CD4-positive, alpha-beta T cell treated with Interleukin-6 for 4 hours (primary cell): ENCODE measurements at regions not wholly inside any gene's neighbourhood (a gene's known extent, or its start where the extent isn't known, plus 50 kb on each side); places are given as distances from the start of the nearest gene placed in this dataset.
"Not testable (repeated sequence)": the region's sequence is repeated elsewhere in the genome, so short reads cannot be mapped to it uniquely, and the experiment has no call there.

Experiments used
- DNase-seq: peaks from one replicate; pipeline ENCODE4 v3.0.0-alpha.2; 2020; ENCODE audit warnings: mixed read lengths

GRCh38 chr14:83271663-83272062 lies 1738.0 kb upstream of the SEL1L start:
- no peak for DNase-seq

- DNase-seq = no peak
Measured at GRCh38 chr14:83280719-83281118, 1747.1 kb upstream of the SEL1L start.

- DNase-seq = no peak
Measured at GRCh38 chr14:83282706-83283105, 1749.1 kb upstream of the SEL1L start.

- no peak for DNase-seq
Measured at GRCh38 chr14:83287300-83287699, 1753.6 kb upstream of the SEL1L start.

GRCh38 chr14:83289390-83289789 lies 1755.7 kb upstream of the SEL1L start:
- no peak for DNase-seq

GRCh38 chr14:83289896-83290295 lies 1756.2 kb upstream of the SEL1L start:
- DNase-seq = no peak

- no peak for DNase-seq
Measured at GRCh38 chr14:83290447-83290846, 1756.8 kb upstream of the SEL1L start.

GRCh38 chr14:83291714-83292113 lies 1758.1 kb upstream of the SEL1L start:
- no peak for DNase-seq

GRCh38 chr14:83294941-83295340 lies 1761.3 kb upstream of the SEL1L start:
- DNase-seq = no peak

- DNase-seq = no peak
Measured at GRCh38 chr14:83297361-83297760, 1763.7 kb upstream of the SEL1L start.

GRCh38 chr14:83298016-83298415 lies 1764.4 kb upstream of the SEL1L start:
- DNase-seq = not testable (repeated sequence)

- DNase-seq = no peak
Measured at GRCh38 chr14:83300476-83301064, 1766.9 kb upstream of the SEL1L start.

- no peak for DNase-seq
Measured at GRCh38 chr14:83301791-83302190, 1768.1 kb upstream of the SEL1L start.

- no peak for DNase-seq
Measured at GRCh38 chr14:83309211-83309610, 1775.6 kb upstream of the SEL1L start.

GRCh38 chr14:83309833-83310232 lies 1776.2 kb upstream of the SEL1L start:
- no peak for DNase-seq

GRCh38 chr14:83312511-83312910 lies 1778.9 kb upstream of the SEL1L start:
- DNase-seq = no peak

GRCh38 chr14:83314764-83315163 lies 1781.1 kb upstream of the SEL1L start:
- no peak for DNase-seq

- no peak for DNase-seq
Measured at GRCh38 chr14:83316356-83316755, 1782.7 kb upstream of the SEL1L start.

GRCh38 chr14:83320837-83321236 lies 1787.2 kb upstream of the SEL1L start:
- no peak for DNase-seq

GRCh38 chr14:83331513-83331912 lies 1797.9 kb upstream of the SEL1L start:
- DNase-seq = no peak

GRCh38 chr14:83342590-83342989 lies 1808.9 kb upstream of the SEL1L start:
- no peak for DNase-seq

GRCh38 chr14:83347874-83348273 lies 1814.2 kb upstream of the SEL1L start:
- DNase-seq = no peak

- DNase-seq = no peak
Measured at GRCh38 chr14:83355609-83356008, 1822.0 kb upstream of the SEL1L start.

- no peak for DNase-seq
Measured at GRCh38 chr14:83356080-83356479, 1822.4 kb upstream of the SEL1L start.

- DNase-seq = no peak
Measured at GRCh38 chr14:83372271-83372670, 1838.6 kb upstream of the SEL1L start.

- DNase-seq = no peak
Measured at GRCh38 chr14:83379436-83379835, 1845.8 kb upstream of the SEL1L start.
